Spinal cord (tissue), 9 donors: ENCODE measurements at regions not wholly inside any gene's neighbourhood (a gene's known extent, or its start where the extent isn't known, plus 50 kb on each side); places are given as distances from the start of the nearest gene placed in this dataset.

Experiments
- DNase-seq, 6 donors: peaks; one replicate each; pipeline versions ENCODE4 v3.0.0 to v3.0.0-alpha.2; 2013 to 2015; ENCODE audit warnings: low spot score in 6 of 6, low read depth in 4 of 6
- H3K27ac ChIP-seq: one replicate; pipeline ENCODE4 v1.5.1; 2013; ENCODE audit warnings: low read depth, low read length, control low read depth
- H3K27me3 ChIP-seq: one replicate; pipeline ENCODE4 v1.6.1; 2013; ENCODE audit warnings: low read length; ENCODE audit not compliant: control insufficient read depth, insufficient read depth
- H3K36me3 ChIP-seq: one replicate; pipeline ENCODE4 v1.6.1; 2013; ENCODE audit warnings: low read length; ENCODE audit not compliant: control insufficient read depth, insufficient read depth
- H3K4me1 ChIP-seq: one replicate; pipeline ENCODE4 v1.6.1; 2013; ENCODE audit warnings: low read length; ENCODE audit not compliant: control insufficient read depth, insufficient read depth
- H3K4me3 ChIP-seq: one replicate; pipeline ENCODE4 v1.5.1; 2013; ENCODE audit warnings: low read depth, low read length, control low read depth
- H3K9me3 ChIP-seq: one replicate; pipeline ENCODE4 v1.6.1; 2013; ENCODE audit warnings: low read length; ENCODE audit not compliant: control insufficient read depth, insufficient read depth
- WGBS: methylation state at CpG from one replicate; pipeline ENCODE4 v1.1.5; 2013; ENCODE audit warnings: missing lambda C conversion rate; ENCODE audit not compliant: insufficient coverage; 5-methylcytosine and 5-hydroxymethylcytosine counted together
- donor health status: healthy.

DNA sequence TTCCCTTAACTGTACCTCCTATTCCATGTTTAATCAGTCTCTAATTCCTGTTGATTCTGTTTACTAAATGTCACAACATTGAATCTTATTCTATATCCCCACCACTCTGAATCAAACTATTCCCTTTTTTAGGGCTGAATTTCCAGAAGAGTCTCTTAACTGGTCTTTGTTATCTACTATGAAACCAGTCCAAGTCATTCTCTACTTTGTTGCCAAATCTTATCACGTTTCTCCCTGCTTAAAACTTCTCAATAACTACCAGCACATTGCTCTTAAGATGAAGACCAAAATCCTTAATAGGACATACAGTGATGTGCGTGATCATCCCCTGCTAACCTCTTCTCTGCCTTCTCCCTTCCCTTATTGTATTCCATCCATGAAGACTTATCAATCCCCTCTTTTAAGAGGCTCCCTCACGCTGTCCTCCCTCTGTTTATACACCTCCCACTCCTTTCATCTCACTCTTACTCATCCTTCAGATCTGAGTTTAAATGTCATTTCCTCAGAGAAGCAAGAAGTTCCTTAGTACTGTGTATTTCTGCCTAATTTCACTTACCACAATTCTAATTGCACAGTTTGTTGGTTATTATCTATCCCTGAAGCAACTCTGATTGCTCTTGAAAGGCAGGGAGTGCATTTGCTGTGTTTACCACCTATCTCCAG lies 143.0 kb upstream of the AHI1 start:
- peak in 1 of 6 donors; percentile 74 for DNase-seq
- WGBS = 49% methylated on average over 3 of the region's 3 CpGs
- H3K9me3 ChIP-seq = no peaks in the 10 kb centered on the region
- H3K36me3 ChIP-seq = no peaks in the 10 kb centered on the region
- no peak overlapping the region for H3K27ac ChIP-seq
- no peaks in the 10 kb centered on the region for H3K27me3 ChIP-seq
- H3K4me1 ChIP-seq = no peaks in the 10 kb centered on the region
- no peak overlapping the region for H3K4me3 ChIP-seq

- no peak for DNase-seq
- no peaks in the 10 kb centered on the region for H3K9me3 ChIP-seq
- no peak overlapping the region for H3K27ac ChIP-seq
- no peak overlapping the region for H3K4me3 ChIP-seq
- H3K27me3 ChIP-seq = no peaks in the 10 kb centered on the region
- 71% methylated on average over 1 of the region's 3 CpGs for WGBS
- no peaks in the 10 kb centered on the region for H3K4me1 ChIP-seq
- no peaks in the 10 kb centered on the region for H3K36me3 ChIP-seq
Measured at GRCh38 chr6:135642912-135643311, 145.4 kb upstream of the AHI1 start.

GRCh38 chr6:135644394-135644793 lies 146.9 kb upstream of the AHI1 start:
- H3K27ac ChIP-seq = no peak overlapping the region
- H3K27me3 ChIP-seq = no peaks in the 10 kb centered on the region
- no peaks in the 10 kb centered on the region for H3K9me3 ChIP-seq
- H3K36me3 ChIP-seq = no peaks in the 10 kb centered on the region
- no peak overlapping the region for H3K4me3 ChIP-seq
- 100% methylated on average over 2 of the region's 3 CpGs for WGBS
- no peak for DNase-seq
- no peaks in the 10 kb centered on the region for H3K4me1 ChIP-seq

GRCh38 chr6:135647521-135647920 lies 150.0 kb upstream of the AHI1 start:
- Histone ChIP-seq H3K36me3 (no peaks in the 10 kb centered on the region), H3K4me3 (no peak overlapping the region), H3K4me1 (no peaks in the 10 kb centered on the region), H3K27me3 (no peaks in the 10 kb centered on the region), H3K9me3 (no peaks in the 10 kb centered on the region), H3K27ac (no peak overlapping the region)
- no peak for DNase-seq

DNA sequence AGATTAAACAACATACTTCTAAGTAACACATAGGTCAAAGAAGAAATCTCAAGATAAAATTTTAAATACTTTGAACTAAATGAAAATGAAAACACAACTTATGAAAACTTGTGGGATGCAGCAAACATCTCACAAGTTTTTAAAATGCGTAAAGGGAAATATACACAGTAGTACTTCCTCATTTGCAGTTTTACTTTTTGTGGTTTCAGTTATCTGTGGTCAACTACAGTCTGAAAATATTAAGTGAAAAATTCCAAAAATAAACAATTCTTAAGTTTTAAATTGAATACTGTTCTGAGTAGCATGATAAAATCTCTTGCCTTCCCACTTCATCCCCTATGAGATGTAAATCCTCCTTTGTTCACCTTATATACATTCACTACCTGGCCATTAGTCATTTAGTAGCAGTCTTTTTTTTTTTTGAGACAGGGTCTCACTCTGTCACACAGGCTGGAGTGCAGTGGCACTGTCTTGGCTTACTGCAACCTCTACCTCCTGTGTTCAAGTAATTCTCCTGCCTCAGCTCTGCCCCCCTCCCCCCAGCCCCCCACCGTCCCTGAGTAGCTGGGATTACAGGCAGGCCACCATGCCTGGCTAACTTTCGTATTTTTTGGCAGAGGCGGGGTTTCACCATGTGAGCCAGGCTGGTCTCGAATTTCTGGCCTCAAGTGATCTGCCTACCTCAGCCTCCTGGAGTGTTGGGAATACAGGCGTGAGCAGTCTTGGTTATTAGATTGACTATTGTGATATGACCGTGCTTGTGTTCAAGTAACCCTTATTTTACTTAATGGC lies 154.6 kb upstream of the AHI1 start:
- WGBS = 71% methylated on average over 2 of the region's 7 CpGs
- no peaks in the 10 kb centered on the region for H3K36me3 ChIP-seq
- no peaks in the 10 kb centered on the region for H3K27me3 ChIP-seq
- no peak for DNase-seq
- H3K4me3 ChIP-seq = no peak overlapping the region
- no peaks in the 10 kb centered on the region for H3K4me1 ChIP-seq
- H3K27ac ChIP-seq = no peak overlapping the region
- peaks cover 3% of the 10 kb centered on the region for H3K9me3 ChIP-seq

- no peaks in the 10 kb centered on the region for H3K4me1 ChIP-seq
- H3K4me3 ChIP-seq = no peak overlapping the region
- DNase-seq = no peak
- no peaks in the 10 kb centered on the region for H3K27me3 ChIP-seq
- H3K36me3 ChIP-seq = no peaks in the 10 kb centered on the region
- H3K9me3 ChIP-seq = peaks cover 3% of the 10 kb centered on the region
- H3K27ac ChIP-seq = no peak overlapping the region
Measured at GRCh38 chr6:135655055-135655454, 157.5 kb upstream of the AHI1 start.

DNA sequence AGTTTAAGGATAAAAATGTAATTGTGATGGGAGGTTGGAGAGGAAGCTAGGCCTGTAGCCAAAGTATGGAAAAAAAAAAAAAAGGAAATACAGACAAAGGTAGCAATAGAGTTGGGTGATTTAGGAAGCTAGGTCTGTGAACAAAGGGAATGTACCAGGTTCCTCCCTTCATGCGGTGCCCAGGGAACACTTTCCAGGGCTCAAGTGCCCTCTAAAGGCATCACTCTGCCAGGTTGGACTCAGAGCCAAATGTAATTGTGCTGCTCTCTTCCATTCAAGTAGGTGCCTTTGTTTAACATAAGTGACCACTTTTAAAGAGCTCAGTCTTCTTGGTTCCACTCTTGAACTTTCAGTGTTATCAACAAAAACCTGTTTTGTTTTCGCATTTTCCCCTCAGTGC lies 159.7 kb upstream of the AHI1 start:
- Histone ChIP-seq H3K4me1 (no peaks in the 10 kb centered on the region), H3K27me3 (no peaks in the 10 kb centered on the region), H3K9me3 (peaks cover 3% of the 10 kb centered on the region), H3K36me3 (no peaks in the 10 kb centered on the region), H3K27ac (no peak overlapping the region), H3K4me3 (no peak overlapping the region)
- 79% methylated on average over 2 of the region's 2 CpGs for WGBS
- DNase-seq = no peak

GRCh38 chr6:135658481-135658880 lies 160.9 kb upstream of the AHI1 start:
- no peaks in the 10 kb centered on the region for H3K36me3 ChIP-seq
- 80% methylated on average over 1 of the region's 3 CpGs for WGBS
- H3K4me3 ChIP-seq = no peak overlapping the region
- peaks cover 3% of the 10 kb centered on the region for H3K9me3 ChIP-seq
- no peaks in the 10 kb centered on the region for H3K27me3 ChIP-seq
- no peaks in the 10 kb centered on the region for H3K4me1 ChIP-seq
- peak in 1 of 6 donors; percentile 23 for DNase-seq
- H3K27ac ChIP-seq = no peak overlapping the region

DNA sequence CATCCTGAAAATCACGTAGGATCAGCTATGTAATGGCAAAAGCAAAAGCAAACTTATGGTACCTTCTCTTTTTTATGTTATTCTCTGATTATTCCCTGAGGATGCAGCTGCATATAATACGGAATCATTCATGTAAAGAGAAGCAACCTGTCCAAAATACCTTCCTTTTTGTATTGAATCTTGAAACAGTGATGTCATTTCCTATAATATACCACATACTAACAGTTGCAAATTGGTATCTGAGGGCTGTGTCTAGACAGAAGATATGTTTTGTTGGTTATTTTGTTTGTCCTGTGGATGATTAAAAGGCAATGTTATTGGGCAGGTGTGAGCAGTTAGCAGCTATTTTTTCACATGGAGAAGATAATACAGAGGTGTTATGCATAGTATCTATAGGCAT lies 161.4 kb upstream of the AHI1 start:
- Histone ChIP-seq H3K9me3 (peaks cover 2% of the 10 kb centered on the region), H3K27ac (no peak overlapping the region), H3K36me3 (no peaks in the 10 kb centered on the region), H3K27me3 (no peaks in the 10 kb centered on the region), H3K4me1 (no peaks in the 10 kb centered on the region), H3K4me3 (no peak overlapping the region)
- no peak for DNase-seq
- no CpG with 5 or more reads among the region's 2 CpGs for WGBS

DNA sequence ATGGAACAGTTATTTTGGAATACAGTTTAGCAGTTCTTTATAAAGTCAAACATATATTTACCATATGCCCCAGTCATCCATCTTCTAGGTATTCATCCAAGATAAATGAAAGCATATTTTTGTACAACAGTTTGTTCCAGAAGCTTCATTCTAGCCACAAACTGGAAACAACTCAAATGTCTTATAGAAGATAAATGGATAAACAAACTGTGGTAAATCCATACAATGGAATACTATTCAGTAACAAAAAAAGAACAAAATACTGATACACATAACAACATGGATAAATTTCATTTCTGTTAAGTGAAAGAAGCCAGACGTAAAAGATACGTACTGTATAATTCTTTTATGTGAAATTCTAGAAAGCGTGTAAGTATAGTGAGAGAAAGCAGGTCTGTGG lies 167.0 kb upstream of the AHI1 start:
- Histone ChIP-seq H3K4me3 (no peak overlapping the region), H3K36me3 (no peaks in the 10 kb centered on the region), H3K27ac (no peak overlapping the region), H3K9me3 (peaks cover 2% of the 10 kb centered on the region), H3K4me1 (no peaks in the 10 kb centered on the region), H3K27me3 (no peaks in the 10 kb centered on the region)
- DNase-seq = no peak
- 96% methylated on average over 3 of the region's 3 CpGs for WGBS
